Lower leg skin (tissue), 3 donors: ENCODE measurements at regions not wholly inside any gene's neighbourhood (a gene's known extent, or its start where the extent isn't known, plus 50 kb on each side); places are given as distances from the start of the nearest gene placed in this dataset.

Experiments used
- CTCF ChIP-seq, 3 donors: fragments of 450-650 bp; IDR thresholded peaks; one replicate each; pipeline ENCODE4 v1.5.1; 2016; ENCODE audit warnings: antibody characterized with exemption in 3 of 3, mild to moderate bottlenecking in 3 of 3, moderate library complexity in 2 of 3
- POLR2A ChIP-seq, 2 donors: fragments of 450-650 bp; IDR thresholded peaks; one replicate each; pipeline ENCODE4 v1.6.1; 2016 to 2017; ENCODE audit warnings: antibody characterized with exemption in 2 of 2, mild to moderate bottlenecking in 1 of 2, moderate library complexity in 1 of 2

DNA sequence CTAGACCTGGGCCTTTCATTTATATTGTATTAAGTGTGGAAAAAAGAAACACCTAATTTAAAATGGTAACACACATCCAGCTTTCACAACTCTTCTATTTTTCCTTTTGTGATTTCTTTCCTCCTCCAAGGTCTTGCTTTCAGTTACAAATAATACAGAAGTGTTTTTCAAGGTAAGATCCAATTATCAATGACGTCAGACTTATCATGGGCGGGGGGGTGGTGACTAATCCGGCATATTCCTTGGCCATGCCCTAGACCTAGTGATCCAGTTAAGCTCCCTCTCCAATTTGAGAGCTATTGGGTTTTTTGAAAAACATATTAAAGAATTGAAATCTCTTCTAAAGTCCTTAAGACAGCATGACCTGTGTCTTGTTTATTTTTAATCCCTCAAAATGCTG is 669.9 kb upstream of the NR5A2 start:
- no peak for TF ChIP-seq CTCF (IDR thresholded peaks at IDR 0.05)
- no peak for TF ChIP-seq POLR2A (IDR thresholded peaks at IDR 0.05)
